PC-9 (cell line): ENCODE measurements at regions not wholly inside any gene's neighbourhood (a gene's known extent, or its start where the extent isn't known, plus 50 kb on each side); places are given as distances from the start of the nearest gene placed in this dataset.

Experiments used
- CTCF ChIP-seq: fragments of 200-600 bp; sonication (generic); conservative IDR thresholded peaks from 2 replicates; pipeline ENCODE4 v1.6.1; 2017; ENCODE audit warnings: mixed run types, antibody characterized with exemption, mild to moderate bottlenecking, moderate library complexity
- EZH2 ChIP-seq: fragments of 200-600 bp; sonication (generic); IDR thresholded peaks from 2 replicates; pipeline ENCODE4 v1.8.0; 2017; ENCODE audit warnings: antibody characterized with exemption, low read depth

GRCh38 chr5:28313953-28314352 lies 1275.6 kb upstream of the CDH9 start:
- TF ChIP-seq CTCF (no peak), EZH2 (no peak)
